ENCODE measurements at regions not wholly inside any gene's neighbourhood (a gene's known extent, or its start where the extent isn't known, plus 50 kb on each side); places are given as distances from the start of the nearest gene placed in this dataset.
"Not testable (repeated sequence)": the region's sequence is repeated elsewhere in the genome, so short reads cannot be mapped to it uniquely, and the experiment has no call there.

DNA sequence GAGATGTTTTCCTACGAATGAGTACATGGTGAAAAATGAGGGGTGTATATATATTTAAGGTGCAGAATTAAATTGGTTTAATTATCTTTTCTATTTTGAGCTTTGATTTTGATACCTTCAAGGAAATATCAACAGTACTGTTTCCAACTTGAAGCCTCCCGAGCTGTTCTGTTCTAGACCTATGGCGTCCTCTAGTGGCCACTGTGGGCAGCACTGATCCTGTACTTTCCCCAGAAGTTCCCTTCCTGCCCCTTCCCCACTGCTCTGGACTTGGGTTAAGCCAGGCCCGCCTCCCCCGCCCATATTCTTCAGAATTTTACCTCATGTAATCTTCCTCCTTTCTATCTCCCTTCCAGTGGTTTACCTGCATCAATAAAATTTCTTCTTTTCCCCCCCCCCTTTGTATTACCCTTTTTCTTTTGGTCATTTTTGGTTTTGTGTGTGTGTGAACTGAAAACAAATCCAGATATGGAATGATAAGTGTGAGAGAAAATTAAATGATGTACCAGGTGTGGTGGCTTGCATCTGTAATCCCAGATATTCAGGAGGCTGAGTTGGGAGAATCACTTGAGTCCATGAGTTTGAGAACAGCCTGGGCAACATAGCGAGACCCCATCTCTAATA is 1643.5 kb downstream of the TP53TG3F start:
- no peak overlapping the region for H3K27ac Mint-ChIP-seq
- no peaks in the 10 kb centered on the region for H3K27me3 Mint-ChIP-seq

DNA sequence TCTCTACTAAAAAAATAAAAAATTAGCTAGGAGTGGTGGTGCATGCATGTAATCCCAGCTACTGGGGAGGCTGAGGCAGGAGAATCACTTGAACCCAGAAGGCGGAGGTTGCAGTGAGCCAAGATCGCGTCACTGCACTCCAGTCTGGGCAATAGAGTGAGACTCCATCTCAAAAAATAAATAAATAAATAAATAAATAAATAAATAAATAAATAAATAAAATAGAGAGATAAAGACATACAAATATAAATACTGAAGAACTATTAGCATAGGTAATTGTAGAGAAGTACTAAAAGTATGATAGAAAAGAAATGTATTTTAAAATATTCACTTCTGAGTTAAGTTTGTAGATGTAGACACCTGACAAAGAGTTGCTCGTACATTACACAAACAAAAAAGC is 1652.4 kb downstream of the TP53TG3F start:
- H3K4me1 Mint-ChIP-seq; H3K4me3 Mint-ChIP-seq; H3K27me3 Mint-ChIP-seq; H3K9me3 Mint-ChIP-seq; ATAC-seq (replicated peaks); H3K27ac Mint-ChIP-seq; H3K36me3 Mint-ChIP-seq (ENCODE audit: low read depth): not testable (repeated sequence)

More for the DNA sequence above, 1643.5 kb downstream of the TP53TG3F start:
- no peaks in the 10 kb centered on the region for H3K4me1 Mint-ChIP-seq
- no peak for ATAC-seq (replicated peaks)
- peaks cover 16% of the 10 kb centered on the region for H3K9me3 Mint-ChIP-seq
- no peaks in the 10 kb centered on the region for H3K36me3 Mint-ChIP-seq (ENCODE audit: low read depth)
- no peak overlapping the region for H3K4me3 Mint-ChIP-seq

DNA sequence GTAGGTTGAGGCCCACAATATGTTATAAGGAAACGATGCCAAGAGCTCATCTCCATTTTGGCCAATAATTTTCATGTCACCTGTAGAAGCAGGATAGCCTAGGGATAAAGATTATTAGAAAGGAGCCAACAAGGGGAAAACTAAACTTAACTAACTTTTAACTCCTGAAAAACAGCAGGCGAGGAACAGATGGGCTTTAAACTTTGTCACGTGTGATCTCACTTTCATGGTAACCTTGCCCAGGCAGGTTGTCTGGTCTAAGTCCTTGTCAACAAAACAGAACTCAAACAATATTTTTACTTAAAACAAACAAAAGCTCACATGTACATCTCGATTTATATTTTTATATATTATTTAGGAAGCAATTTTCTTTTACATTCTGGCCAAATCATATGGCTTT is 1672.0 kb downstream of the TP53TG3F start:
- H3K4me1 Mint-ChIP-seq, result no peaks in the 10 kb centered on the region
- ATAC-seq (replicated peaks), result no peak
- no peak overlapping the region for H3K27ac Mint-ChIP-seq
- H3K36me3 Mint-ChIP-seq (ENCODE audit: low read depth), result no peaks in the 10 kb centered on the region
- peaks cover 9% of the 10 kb centered on the region for H3K9me3 Mint-ChIP-seq
- no peak overlapping the region for H3K4me3 Mint-ChIP-seq
- H3K27me3 Mint-ChIP-seq, result no peaks in the 10 kb centered on the region

DNA sequence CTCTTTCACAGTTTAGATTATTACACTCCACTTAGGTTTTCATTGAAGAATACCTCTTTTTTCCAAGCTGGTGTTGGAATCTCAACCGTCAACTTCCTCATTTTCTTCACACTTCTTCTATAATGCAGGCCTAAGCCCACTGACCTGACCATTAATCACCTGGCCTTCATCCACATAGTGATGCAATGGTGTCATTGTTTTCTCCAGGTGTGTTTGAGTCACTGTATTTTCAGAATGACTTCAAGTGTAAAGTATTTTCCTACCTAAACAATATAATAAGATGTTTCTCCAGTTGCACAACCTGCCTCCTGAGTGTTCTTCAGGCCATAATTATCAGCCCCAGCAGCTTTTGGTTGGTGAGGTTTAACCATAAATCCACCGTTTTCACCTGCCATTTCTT is 1675.1 kb downstream of the TP53TG3F start:
- H3K4me1 Mint-ChIP-seq, result no peaks in the 10 kb centered on the region
- no peak for ATAC-seq (replicated peaks)
- H3K4me3 Mint-ChIP-seq, result no peak overlapping the region
- no peaks in the 10 kb centered on the region for H3K36me3 Mint-ChIP-seq (ENCODE audit: low read depth)
- H3K9me3 Mint-ChIP-seq, result peaks cover 5% of the 10 kb centered on the region
- H3K27ac Mint-ChIP-seq, result no peak overlapping the region
- H3K27me3 Mint-ChIP-seq, result no peaks in the 10 kb centered on the region

DNA sequence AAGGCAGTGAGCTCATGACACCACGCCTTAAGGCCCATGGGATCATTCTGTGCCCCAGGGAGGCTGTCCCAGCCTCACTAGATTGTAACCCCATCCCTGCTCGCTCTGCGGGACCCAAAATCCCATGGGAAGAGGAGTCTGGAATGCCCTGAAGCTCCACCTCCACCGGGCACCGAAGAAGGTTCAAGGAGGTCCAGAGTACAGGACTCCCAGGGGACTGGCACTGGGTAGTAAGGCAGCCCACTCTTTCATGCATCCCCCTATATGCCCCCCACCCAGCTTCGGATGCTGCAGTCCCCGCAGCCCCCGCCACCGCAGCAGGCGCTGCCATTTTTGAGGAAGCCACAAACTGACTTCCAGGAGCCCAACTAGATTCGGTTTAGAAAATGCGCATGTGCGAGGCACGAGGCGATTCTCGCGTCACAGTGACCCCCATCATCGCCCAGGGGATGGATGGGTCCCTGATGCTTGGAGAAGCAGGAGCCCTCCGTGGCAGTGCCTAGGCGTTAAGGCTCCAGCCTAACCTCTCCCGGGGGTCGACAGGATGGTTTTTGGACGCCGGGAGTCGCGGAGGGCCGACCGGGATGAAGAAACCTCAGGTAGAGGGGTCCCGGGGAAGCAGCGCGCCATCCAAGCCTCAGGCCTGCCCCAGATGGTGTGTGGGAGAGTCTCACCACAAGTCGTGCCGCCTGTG is 1681.0 kb downstream of the TP53TG3F start:
- peaks cover 5% of the 10 kb centered on the region for H3K9me3 Mint-ChIP-seq
- no peaks in the 10 kb centered on the region for H3K27me3 Mint-ChIP-seq
- no peak for ATAC-seq (replicated peaks)
- H3K4me1 Mint-ChIP-seq, result no peaks in the 10 kb centered on the region
- H3K36me3 Mint-ChIP-seq (ENCODE audit: low read depth), result no peaks in the 10 kb centered on the region
- H3K4me3 Mint-ChIP-seq, result no peak overlapping the region
- H3K27ac Mint-ChIP-seq, result no peak overlapping the region

DNA sequence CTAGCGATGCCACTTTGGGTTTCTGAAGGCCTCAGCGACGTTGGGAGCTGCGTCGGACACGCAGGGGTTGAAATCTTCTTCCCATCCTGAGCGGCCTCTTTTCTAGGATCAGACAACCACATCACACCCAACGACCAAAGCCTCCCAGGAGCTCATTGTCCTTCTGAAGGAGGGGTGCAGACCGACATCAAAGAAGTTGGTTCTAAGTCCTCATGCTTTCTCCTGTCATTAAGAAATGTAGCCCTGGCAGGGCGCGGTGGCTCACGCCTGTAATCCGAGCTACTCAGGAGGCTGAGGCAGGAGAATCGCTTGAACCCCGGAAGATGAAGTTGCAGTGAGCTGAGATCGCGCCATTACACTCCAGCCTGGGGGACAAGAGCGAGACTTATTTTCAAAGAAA is 1681.9 kb downstream of the TP53TG3F start:
- no peaks in the 10 kb centered on the region for H3K4me1 Mint-ChIP-seq
- H3K9me3 Mint-ChIP-seq, result peaks cover 5% of the 10 kb centered on the region
- ATAC-seq (replicated peaks), result no peak
- H3K27ac Mint-ChIP-seq, result no peak overlapping the region
- H3K36me3 Mint-ChIP-seq (ENCODE audit: low read depth), result no peaks in the 10 kb centered on the region
- H3K27me3 Mint-ChIP-seq, result no peaks in the 10 kb centered on the region
- no peak overlapping the region for H3K4me3 Mint-ChIP-seq

DNA sequence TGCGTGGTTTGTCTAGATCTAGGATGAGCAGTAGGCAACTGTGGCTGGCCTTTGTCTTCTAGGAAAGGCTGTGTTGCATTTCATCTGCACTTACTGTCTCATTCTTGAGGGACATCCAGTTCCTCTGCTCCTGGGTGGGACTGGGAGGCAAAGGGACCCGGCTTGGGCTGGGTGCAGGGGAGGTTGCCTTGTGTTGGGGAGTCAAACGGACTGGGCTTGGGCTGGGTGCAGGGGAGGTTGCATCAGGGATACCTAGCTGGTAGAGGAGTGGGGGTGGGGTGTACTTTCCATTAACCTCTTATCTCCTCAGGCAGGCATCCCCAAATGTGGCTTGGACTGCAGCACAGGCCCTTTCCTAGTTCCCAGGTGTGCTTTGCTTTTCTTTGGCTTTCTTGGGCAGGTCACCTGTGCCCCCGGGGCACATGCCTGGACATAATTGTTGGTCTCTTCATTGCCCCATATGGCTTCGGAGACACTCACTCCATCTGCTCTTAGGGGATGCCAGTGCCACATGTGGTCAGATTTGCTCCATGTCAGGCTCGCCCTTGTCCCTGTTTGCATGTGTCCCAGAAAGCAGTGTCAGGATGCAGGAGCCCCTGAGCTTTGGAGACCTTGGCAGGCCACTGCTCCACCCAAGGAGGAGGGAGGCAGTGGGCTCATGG is 1682.9 kb downstream of the TP53TG3F start:
- no peak for ATAC-seq (replicated peaks)
- H3K4me1 Mint-ChIP-seq, result no peaks in the 10 kb centered on the region
- no peak overlapping the region for H3K27ac Mint-ChIP-seq
- H3K4me3 Mint-ChIP-seq, result no peak overlapping the region
- peaks cover 5% of the 10 kb centered on the region for H3K9me3 Mint-ChIP-seq
- no peaks in the 10 kb centered on the region for H3K27me3 Mint-ChIP-seq
- no peaks in the 10 kb centered on the region for H3K36me3 Mint-ChIP-seq (ENCODE audit: low read depth)

DNA sequence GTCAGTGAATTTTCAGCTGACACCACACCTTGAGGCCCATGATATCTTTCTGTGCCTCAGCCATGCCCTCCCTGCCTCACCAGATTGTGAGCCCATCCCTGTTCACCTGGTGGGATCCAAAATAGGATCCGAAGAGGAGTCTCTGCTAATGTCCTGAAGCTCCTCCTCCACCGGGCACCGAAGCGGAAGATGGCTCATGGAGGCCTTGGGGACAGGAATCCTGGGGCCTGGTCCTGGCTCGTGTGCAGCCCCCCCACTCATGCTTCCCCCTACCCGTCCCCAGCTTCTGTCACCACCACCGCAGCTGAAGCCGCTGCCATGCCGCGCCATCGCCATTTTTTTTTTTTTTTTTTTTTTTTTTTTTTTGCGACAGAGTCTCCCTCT is 1683.4 kb downstream of the TP53TG3F start:
- H3K36me3 Mint-ChIP-seq (ENCODE audit: low read depth), result no peaks in the 10 kb centered on the region
- ATAC-seq (replicated peaks), result no peak
- H3K4me3 Mint-ChIP-seq, result no peak overlapping the region
- H3K27ac Mint-ChIP-seq, result no peak overlapping the region
- H3K27me3 Mint-ChIP-seq, result no peaks in the 10 kb centered on the region
- peaks cover 5% of the 10 kb centered on the region for H3K9me3 Mint-ChIP-seq
- no peaks in the 10 kb centered on the region for H3K4me1 Mint-ChIP-seq

DNA sequence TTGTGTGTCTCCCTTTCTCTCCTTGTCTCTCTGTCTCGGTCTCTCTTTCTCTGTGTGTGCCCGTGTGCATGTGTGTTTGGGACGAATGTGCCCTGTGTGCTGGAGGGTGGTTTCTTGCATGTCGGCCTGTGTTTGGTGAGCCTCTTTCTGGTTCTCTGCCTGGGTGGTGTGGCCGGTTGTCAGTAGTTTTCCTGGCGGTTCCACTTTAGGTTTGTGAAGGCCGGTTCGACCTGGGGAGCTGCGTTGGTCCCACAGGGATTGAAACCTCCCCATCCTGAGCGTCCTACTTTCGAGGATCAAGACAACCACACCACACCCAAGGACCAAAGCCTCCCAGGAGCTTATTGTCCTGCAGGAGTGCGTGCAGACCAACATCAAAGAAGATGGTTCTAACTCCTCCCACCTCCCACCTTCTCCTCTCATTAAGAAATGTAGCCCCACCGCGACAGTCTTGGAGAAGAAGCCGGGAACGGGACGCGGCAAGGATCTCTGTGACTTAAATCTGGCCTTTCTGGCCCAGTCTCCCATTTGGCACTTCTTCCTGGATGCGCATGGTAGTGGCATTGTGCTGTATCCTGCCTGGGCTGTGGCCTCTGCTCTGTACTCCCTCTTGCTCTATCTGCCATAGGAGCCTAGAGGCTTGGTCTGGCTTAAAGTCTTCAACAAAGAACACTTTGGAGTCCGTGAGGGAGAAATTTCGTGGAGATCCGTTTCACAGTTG is 1685.0 kb downstream of the TP53TG3F start:
- H3K36me3 Mint-ChIP-seq (ENCODE audit: low read depth), result no peaks in the 10 kb centered on the region
- no peak overlapping the region for H3K27ac Mint-ChIP-seq
- no peak overlapping the region for H3K4me3 Mint-ChIP-seq
- H3K4me1 Mint-ChIP-seq, result no peaks in the 10 kb centered on the region
- no peak for ATAC-seq (replicated peaks)
- H3K27me3 Mint-ChIP-seq, result no peaks in the 10 kb centered on the region
- peaks cover 9% of the 10 kb centered on the region for H3K9me3 Mint-ChIP-seq

DNA sequence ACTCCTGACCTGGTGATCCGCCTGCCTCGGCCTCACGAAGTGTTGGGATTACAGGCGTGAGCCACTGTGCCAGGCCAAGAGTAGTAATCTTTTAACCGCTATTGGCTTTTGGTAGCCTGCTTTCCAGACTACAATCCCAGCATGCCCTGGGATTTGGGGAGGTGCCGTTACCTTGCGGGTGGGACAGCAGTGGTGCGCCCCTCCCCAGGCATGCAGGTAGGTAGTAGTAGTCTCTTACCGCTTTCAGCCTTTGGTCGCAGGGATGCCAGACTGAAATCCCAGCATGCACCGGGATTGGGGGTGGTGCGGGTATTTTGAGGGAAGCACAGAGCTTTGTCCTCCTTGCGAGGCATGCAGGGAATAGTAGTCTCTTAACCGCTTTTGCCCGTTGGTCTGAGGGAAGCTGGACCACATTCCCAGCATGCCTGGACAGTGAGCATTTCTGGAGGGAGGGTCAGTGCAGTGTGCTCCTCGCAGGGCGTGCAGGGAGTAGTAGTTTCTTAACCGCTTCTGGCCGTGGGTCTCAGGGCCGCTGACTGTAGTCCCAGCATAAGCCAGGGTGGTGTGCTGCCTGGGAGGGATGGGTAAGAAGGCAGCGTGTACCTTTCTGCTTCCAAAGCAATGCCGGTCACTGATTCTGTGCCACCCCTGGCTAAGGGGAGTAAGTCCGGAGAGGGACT is 1686.8 kb downstream of the TP53TG3F start:
- Mint-ChIP-seq H3K9me3 (peaks cover 7% of the 10 kb centered on the region), H3K27ac (no peak overlapping the region), H3K4me3 (no peak overlapping the region)

DNA sequence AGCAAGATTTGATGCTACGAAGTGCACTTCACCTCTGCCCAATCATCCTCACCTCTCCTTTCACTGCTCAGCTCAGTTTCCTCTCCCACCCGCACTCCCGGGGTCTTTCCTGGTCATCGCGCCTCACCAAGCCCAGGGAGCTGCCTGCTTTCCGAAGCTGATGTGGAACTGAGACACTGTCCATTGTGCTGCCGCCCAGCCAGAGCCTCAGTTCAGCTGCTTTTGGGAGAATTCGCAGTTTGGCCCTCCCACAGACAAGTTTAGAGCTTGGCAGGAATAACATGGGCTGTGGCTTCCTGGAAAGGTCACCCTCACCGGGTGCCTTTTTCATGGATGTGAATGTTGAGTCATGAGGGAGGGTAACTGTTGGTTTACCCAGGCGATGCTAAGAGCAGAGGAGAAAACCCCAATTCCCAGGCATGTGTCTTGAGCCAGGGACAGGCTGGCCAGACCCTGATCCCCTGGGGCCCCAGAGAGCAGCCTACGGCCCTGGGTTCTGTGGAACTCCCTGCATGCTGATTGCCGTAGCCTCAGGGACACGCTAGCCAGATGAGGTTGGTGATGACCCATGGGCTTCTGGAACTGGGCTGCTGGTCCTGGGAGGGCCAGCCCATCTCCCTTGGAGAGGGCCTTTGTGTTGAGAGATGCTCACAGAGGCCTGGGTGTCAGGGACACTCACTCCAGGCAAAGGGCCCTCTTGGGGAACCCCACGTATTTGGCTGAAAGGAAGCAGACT is 1687.5 kb downstream of the TP53TG3F start:
- Mint-ChIP-seq H3K27ac (no peak overlapping the region), H3K4me1 (no peaks in the 10 kb centered on the region), H3K27me3 (no peaks in the 10 kb centered on the region), H3K4me3 (no peak overlapping the region), H3K36me3 (ENCODE audit: low read depth) (no peaks in the 10 kb centered on the region), H3K9me3 (peaks cover 13% of the 10 kb centered on the region)
- ATAC-seq (replicated peaks), result no peak

More for the DNA sequence above, 1686.8 kb downstream of the TP53TG3F start:
- Mint-ChIP-seq H3K36me3 (ENCODE audit: low read depth) (no peaks in the 10 kb centered on the region), H3K27me3 (no peaks in the 10 kb centered on the region), H3K4me1 (no peaks in the 10 kb centered on the region)
- no peak for ATAC-seq (replicated peaks)

DNA sequence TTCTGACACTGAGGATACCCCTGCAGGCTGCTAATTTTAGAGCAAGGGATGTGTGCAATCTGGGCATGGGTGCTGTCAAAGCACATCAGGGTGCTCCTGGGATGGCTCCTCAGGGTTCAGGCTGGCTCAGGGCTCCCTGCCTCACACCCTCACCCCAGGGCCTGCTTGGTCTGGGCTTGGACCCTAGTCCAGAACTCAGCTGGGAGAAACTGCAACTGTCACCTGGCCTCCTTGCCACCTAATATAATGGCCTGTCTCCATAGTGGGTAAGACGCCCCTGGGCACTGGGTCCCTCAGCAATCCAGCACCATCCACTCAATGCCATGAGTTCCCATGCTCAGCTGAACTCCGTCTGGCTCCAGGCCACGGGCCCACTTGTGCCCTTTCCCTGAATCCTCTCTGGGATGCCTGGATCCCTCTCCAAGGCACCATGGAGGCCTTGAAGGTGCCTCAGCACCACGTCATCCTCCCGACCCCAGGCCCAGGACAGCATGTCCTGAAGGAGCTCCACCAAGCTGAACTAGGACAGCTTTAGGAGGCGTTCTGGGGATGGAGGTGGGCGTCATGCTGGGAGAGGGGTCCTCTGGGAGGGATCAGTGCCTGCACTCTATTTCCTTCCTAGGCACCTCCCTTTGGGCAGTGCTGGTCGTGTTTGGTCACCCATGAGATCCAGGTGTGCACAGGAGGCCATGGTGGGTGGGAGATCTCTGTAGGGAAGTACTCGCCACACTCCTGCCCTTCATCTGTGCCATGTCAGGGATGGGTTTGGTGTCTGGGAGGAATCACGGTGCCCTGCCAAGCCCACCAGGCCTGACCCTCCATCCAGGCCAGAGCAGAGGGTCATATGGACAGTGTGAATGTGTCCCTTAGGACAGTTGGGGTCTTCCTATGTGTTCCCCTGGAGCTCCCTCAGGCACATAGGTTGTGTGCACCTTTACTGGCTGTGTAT is 1688.4 kb downstream of the TP53TG3F start:
- Mint-ChIP-seq H3K4me3 (no peak overlapping the region), H3K27me3 (no peaks in the 10 kb centered on the region), H3K27ac (no peak overlapping the region), H3K9me3 (peaks cover 15% of the 10 kb centered on the region), H3K4me1 (no peaks in the 10 kb centered on the region), H3K36me3 (ENCODE audit: low read depth) (no peaks in the 10 kb centered on the region)
- no peak for ATAC-seq (replicated peaks)

DNA sequence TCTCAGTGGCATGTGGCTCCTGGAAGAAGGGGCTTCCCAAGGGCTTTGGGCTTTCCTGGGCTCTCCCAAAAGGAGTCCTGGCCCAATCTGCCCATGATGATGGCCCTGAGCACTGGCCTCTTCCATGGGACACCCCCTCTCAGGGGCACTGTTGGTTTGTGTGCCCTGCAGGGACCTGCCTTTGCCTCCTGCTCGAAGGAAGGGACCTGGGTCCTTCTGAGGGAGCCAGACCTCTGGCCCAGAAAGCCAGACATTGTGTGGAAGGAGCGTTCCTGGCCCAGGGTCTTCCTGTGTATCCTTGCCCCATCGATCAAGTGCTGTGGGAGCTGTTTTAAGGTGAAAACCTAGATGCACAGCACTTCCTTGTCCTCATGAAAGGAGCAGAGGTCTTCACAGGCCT is 1689.3 kb downstream of the TP53TG3F start:
- H3K27me3 Mint-ChIP-seq, result no peaks in the 10 kb centered on the region
- no peaks in the 10 kb centered on the region for H3K4me1 Mint-ChIP-seq
- no peak overlapping the region for H3K4me3 Mint-ChIP-seq
- no peaks in the 10 kb centered on the region for H3K36me3 Mint-ChIP-seq (ENCODE audit: low read depth)
- no peak for ATAC-seq (replicated peaks)
- no peak overlapping the region for H3K27ac Mint-ChIP-seq
- peaks cover 15% of the 10 kb centered on the region for H3K9me3 Mint-ChIP-seq

Measured in activated T-helper 17 cell treated with anti-CD3 and anti-CD28 coated beads, Interleukin-2, amount 50 U/mL, for 72 hours (primary cell).